ENCODE measurements at regions not wholly inside any gene's neighbourhood (a gene's known extent, or its start where the extent isn't known, plus 50 kb on each side); places are given as distances from the start of the nearest gene placed in this dataset.

DNA sequence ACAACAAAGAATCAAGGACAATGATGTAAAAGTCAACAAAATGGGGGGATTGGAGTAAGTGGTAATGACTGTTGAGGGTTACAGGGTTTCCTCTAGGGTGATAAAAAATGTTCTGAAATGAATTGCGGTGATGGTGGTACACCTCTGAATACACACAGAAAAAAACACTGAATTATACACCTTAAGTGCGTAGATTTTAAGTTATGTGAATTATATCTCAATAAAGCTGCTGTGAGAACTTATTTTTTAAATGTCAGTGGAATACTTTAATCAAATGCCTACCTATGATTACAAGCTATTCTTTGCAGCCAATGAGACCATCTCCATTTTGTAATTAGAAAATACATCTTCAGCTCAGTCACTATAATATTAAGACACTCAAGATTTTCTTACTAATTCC lies 53.5 kb downstream of the ZNF608 start:
- CTCF ChIA-PET: no interaction called here
- Mint-ChIP-seq H3K36me3 (no peaks in the 10 kb centered on the region), H3K4me3 (no peak overlapping the region), H3K9me3 (ENCODE audit: low read depth) (peaks cover 8% of the 10 kb centered on the region), H3K27ac (no peak overlapping the region), H3K4me1 (no peaks in the 10 kb centered on the region), H3K27me3 (no peaks in the 10 kb centered on the region)
- ATAC-seq (no peak), DNase-seq (no peak)

DNA sequence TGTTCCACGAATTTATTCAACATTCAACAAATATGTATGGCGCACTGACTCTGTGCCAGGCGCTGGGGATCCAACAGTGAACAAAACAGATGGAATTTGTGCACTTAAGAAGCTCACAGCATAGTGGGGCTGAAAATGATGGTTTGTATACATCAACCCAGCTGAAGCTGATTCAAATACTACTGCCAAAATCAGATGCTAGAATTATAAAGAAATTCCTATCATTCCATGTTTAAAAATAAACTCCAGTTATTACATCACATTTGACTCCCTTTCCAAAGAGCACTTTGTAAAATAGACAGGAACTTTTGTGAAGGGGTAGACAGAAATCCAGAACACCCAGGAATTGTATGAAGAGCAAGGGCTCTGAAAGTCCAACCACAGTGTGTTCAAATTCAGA lies 54.1 kb downstream of the ZNF608 start:
- Mint-ChIP-seq H3K9me3 (ENCODE audit: low read depth) (peaks cover 8% of the 10 kb centered on the region), H3K4me1 (no peaks in the 10 kb centered on the region), H3K27ac (no peak overlapping the region), H3K4me3 (no peak overlapping the region), H3K27me3 (no peaks in the 10 kb centered on the region), H3K36me3 (no peaks in the 10 kb centered on the region)
- DNase-seq (no peak), ATAC-seq (no peak)
- CTCF ChIA-PET: no interaction called here

DNA sequence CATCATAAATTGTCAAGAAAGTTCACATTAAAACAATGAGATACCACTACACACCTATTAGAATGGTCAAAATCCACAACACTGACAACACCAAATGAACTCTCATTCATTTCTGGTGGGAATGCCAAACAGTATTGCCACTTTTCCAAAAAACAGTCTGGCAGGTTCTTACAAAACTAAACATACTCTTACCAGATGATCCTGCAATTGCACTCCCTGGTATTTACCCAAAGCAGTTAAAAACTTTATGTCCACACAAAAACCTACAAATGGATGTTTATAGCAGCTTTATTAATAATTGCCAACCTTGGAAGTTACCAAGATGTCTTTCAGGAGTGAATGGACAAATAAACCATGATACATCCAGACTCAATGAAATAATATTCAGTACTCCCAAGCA lies 56.8 kb downstream of the ZNF608 start:
- Mint-ChIP-seq H3K4me1 (no peaks in the 10 kb centered on the region), H3K36me3 (no peaks in the 10 kb centered on the region), H3K27me3 (no peaks in the 10 kb centered on the region), H3K27ac (no peak overlapping the region), H3K9me3 (ENCODE audit: low read depth) (peaks cover 6% of the 10 kb centered on the region), H3K4me3 (no peak overlapping the region)
- DNase-seq (no peak), ATAC-seq (no peak)
- CTCF ChIA-PET: no interaction called here

DNA sequence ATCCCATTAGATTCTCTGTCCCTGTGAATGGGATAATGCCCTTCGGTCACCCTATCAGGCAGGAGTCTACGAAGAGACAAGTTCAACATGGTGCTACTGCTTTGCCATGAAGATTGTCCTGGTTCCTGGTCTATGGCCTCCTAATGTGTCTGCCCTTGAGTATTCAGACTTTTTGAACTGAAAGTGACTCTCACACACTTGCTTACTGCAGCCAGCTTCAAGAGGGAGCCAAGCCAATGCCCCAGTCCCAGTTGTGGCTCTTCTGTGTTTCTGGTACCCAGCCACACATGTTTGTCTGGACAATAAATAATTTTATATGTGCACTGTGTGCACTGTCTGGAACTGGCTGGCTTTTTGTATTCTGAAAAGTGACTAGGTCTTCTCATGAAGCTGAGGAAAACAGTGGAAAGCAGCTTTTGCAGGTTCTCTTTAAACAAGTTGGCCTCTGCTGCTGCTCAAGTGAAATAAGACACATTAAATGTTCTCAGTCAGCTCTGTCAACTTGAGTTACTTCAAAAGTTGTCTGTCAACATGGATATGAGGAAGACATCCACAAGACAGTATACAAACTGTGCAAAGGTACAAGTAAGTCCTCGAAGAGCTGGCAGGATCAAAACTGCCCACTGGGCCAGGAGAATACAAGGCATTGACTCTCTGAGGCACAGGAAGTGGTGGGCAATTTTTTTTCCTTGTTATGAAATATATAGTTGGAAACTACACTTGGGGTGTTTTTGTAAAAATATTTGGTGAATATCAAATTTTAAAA lies 60.0 kb downstream of the ZNF608 start:
- Mint-ChIP-seq H3K4me3 (no peak overlapping the region), H3K36me3 (no peaks in the 10 kb centered on the region), H3K27ac (no peak overlapping the region), H3K9me3 (ENCODE audit: low read depth) (peaks cover 3% of the 10 kb centered on the region), H3K4me1 (no peaks in the 10 kb centered on the region), H3K27me3 (no peaks in the 10 kb centered on the region)
- ATAC-seq (no peak), DNase-seq (no peak)
- CTCF ChIA-PET: no interaction called here

DNA sequence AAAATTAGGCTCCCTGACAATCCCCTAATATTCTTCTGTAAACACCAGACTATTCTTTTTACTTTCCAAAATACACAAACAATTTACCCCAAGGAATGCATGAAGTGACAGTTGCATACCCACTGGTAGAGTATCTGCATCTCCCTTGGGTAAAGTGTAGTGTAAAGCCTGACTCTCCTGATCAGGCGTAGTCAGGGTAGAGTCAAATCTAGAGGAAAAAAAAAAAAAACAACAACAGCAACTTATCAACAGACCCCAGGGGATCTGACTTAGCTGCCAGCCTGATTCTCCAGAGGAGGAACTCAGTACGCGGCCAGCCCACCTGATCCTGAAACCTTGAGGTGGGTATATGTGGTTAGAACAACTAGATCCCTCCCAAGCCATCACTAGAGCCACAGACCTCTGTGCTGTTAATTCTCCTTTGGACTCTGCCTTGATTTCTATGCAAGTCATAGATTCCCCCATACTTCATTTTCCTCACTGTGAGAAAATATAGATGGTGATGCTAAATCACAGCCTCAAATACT lies 61.0 kb downstream of the ZNF608 start:
- DNase-seq: no peak
- H3K36me3 Mint-ChIP-seq: no peaks in the 10 kb centered on the region
- no peak for ATAC-seq
- CTCF ChIA-PET: no interaction called here
- H3K4me3 Mint-ChIP-seq: no peak overlapping the region
- H3K27me3 Mint-ChIP-seq: no peaks in the 10 kb centered on the region
- peaks cover 3% of the 10 kb centered on the region for H3K9me3 Mint-ChIP-seq (ENCODE audit: low read depth)
- H3K4me1 Mint-ChIP-seq: no peaks in the 10 kb centered on the region
- H3K27ac Mint-ChIP-seq: no peak overlapping the region

DNA sequence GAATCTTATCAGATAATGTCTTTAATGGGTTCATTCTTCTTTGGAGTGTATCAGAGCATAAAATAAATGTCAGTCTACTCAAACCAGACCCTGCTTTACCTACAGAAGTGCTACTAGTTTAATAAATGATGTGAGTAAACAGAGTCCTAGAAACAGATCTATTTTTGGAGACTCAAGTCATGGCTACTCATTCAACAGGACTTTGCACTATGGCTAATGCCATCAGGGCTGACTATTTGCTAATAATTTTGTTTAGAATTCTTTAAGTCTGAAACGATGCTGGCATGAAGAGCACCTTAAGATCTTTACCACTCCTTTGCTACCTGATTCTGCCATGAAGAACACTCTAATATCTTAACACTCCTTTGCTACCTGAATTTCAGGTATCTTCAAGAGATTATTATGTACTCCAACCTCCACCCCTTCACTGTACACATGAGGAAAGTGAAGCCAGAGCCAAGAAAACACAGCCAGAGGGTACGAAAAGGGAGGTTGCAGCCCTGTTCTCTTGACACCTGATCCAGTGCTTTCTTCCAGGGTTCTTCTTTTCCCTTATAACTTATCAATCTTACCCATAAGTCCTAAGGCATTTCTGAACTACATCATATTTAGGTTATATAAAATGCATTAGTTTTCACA lies 62.4 kb downstream of the ZNF608 start:
- CTCF ChIA-PET: no interaction called here
- no peaks in the 10 kb centered on the region for H3K9me3 Mint-ChIP-seq (ENCODE audit: low read depth)
- no peak for DNase-seq

DNA sequence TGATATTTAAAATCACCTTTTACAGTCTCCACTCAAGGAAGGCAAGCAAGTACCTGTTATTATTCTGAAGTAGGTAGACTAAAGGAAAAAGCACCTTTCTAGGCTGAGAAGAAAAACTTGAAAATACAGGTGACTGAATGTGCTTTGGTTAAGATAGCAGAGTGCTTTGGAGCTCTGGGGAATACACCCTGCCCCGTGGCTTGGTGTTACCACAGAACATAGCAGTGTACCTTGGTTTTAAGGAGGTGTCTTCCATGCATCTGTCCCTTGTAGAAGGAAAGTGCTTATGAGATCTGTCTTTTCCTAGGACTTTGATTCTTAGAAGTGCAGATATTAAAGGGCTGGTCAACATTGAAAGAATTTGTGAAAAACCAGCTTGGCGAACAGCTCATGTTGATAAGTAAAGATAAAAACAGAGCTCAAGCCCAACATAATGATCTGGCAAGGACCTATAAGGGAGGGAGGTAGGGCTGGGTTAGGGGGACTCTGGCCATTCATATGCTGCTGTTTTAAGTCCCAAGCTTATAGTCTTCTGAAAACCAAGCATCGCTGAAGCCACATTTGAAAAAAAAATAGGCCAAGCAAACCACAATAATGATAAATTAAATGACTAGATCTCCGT lies 66.8 kb downstream of the ZNF608 start:
- no peak overlapping the region for H3K27ac Mint-ChIP-seq

More for the DNA sequence above, 62.4 kb downstream of the ZNF608 start:
- no peaks in the 10 kb centered on the region for H3K36me3 Mint-ChIP-seq
- H3K27me3 Mint-ChIP-seq: no peaks in the 10 kb centered on the region
- H3K4me1 Mint-ChIP-seq: no peaks in the 10 kb centered on the region
- no peak for ATAC-seq
- no peak overlapping the region for H3K27ac Mint-ChIP-seq
- H3K4me3 Mint-ChIP-seq: no peak overlapping the region

DNA sequence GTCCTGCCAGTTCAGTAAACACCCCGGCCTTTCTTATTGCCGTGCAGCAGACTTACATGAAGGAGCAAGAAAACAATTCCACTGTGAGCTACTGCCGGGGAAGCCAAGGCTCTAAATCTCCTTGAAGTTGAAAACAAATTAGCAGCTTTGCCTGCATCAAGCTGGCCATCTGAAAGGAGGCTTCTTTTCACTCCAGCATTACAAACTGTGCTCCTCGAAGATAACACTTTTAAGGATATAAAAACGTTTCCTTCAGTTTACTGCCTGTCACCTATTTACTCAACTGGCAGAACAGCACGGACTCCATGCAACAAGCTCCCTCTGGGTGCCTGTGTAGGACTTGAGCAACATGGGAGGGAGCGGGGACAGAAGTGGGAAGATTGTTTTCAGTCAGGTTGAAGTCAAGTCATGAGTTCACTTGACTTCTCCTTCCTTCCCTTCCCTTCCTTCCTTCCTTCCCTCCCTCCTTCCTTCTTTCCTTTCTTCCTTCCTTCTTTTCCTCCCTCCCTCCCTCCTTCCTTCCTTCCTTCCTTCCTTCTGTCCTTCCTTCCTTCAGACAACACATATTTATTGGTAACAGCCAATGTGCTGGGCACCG lies 67.4 kb downstream of the ZNF608 start:
- no peak overlapping the region for H3K4me3 Mint-ChIP-seq
- no peaks in the 10 kb centered on the region for H3K36me3 Mint-ChIP-seq
- H3K27me3 Mint-ChIP-seq: no peaks in the 10 kb centered on the region

More for the DNA sequence above, 66.8 kb downstream of the ZNF608 start:
- Mint-ChIP-seq H3K4me3 (no peak overlapping the region), H3K27me3 (no peaks in the 10 kb centered on the region), H3K9me3 (ENCODE audit: low read depth) (no peaks in the 10 kb centered on the region), H3K36me3 (no peaks in the 10 kb centered on the region), H3K4me1 (no peaks in the 10 kb centered on the region)
- no peak for DNase-seq
- ATAC-seq: no peak
- CTCF ChIA-PET: no interaction called here

DNA sequence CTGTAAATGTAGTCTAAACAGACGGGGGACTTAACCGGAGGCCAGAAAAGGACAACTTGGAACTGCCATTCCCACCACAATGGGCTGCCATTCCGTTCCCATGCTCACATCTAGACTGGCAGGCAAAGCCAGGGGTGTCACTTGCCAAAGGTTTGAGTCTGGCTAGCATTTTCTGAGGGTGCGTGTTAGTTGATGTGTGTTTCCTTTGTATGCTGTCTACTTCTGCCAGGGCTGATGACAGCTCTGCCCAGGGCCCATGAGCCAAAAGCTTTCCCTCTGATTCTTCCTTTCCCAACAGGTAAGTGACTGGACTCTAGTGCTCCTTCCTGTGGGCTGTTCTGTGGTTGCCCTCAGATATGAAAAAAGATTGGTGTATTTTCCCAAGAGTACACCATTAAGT lies 68.0 kb downstream of the ZNF608 start:
- no peak for ATAC-seq
- no peaks in the 10 kb centered on the region for H3K9me3 Mint-ChIP-seq (ENCODE audit: low read depth)
- H3K36me3 Mint-ChIP-seq: no peaks in the 10 kb centered on the region

More for the DNA sequence above, 67.4 kb downstream of the ZNF608 start:
- Mint-ChIP-seq H3K27ac (no peak overlapping the region), H3K9me3 (ENCODE audit: low read depth) (no peaks in the 10 kb centered on the region), H3K4me1 (no peaks in the 10 kb centered on the region)
- ATAC-seq (no peak), DNase-seq (no peak)
- CTCF ChIA-PET: no interaction called here

DNA sequence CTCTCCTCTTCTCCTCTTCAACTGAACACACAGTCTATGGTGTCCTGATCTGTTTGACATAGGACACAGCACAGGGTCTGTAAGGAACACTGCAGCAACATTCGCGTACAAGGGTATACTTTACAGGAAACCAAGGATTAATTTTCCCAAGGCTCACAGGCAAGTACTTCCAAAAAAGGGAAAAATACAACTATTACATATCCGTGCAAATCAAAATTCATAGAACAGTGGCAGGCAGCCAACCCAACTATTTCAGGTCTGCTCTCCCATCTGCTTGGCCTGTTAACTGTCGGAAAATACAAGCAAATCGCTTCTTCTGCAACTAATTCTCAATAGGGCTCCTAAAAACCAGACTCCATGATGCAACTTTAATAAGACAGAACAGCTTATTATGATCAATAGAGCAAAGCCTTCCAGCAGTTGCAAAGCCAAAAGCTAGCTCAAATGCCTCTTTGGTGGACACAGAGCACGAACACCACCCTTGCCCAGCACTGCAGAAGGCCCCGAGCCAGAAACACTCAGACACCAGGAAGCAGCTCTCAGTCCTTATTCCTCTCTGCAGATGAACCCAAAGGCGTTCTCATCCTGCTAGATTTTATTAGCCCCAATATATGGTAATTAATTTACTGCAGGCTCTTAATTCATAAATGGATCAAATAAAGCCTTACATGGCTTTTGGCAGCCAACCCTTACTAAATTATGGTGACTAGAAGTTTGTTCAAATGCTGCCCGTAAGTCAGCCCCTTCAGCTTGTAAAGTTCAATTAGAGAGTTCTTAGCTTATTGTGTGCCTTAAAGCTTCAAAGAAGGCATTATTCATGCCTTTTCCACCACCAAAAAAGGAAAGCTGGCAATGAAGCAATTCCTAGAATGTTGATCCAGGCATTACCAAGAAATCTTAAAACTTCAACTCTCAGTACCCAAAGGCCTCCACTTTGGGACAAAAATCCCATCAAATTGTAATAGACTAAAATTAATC lies 68.8 kb downstream of the ZNF608 start:
- H3K4me3 Mint-ChIP-seq: no peak overlapping the region
- DNase-seq (no peak), ATAC-seq (no peak)
- CTCF ChIA-PET: no interaction called here
- H3K36me3 Mint-ChIP-seq: no peaks in the 10 kb centered on the region
- no peaks in the 10 kb centered on the region for H3K27me3 Mint-ChIP-seq
- H3K27ac Mint-ChIP-seq: no peak overlapping the region
- H3K9me3 Mint-ChIP-seq (ENCODE audit: low read depth): no peaks in the 10 kb centered on the region
- no peaks in the 10 kb centered on the region for H3K4me1 Mint-ChIP-seq

More for the DNA sequence above, 68.0 kb downstream of the ZNF608 start:
- DNase-seq: no peak
- Mint-ChIP-seq H3K4me3 (no peak overlapping the region), H3K4me1 (no peaks in the 10 kb centered on the region), H3K27ac (no peak overlapping the region), H3K27me3 (no peaks in the 10 kb centered on the region)
- CTCF ChIA-PET: no interaction called here

DNA sequence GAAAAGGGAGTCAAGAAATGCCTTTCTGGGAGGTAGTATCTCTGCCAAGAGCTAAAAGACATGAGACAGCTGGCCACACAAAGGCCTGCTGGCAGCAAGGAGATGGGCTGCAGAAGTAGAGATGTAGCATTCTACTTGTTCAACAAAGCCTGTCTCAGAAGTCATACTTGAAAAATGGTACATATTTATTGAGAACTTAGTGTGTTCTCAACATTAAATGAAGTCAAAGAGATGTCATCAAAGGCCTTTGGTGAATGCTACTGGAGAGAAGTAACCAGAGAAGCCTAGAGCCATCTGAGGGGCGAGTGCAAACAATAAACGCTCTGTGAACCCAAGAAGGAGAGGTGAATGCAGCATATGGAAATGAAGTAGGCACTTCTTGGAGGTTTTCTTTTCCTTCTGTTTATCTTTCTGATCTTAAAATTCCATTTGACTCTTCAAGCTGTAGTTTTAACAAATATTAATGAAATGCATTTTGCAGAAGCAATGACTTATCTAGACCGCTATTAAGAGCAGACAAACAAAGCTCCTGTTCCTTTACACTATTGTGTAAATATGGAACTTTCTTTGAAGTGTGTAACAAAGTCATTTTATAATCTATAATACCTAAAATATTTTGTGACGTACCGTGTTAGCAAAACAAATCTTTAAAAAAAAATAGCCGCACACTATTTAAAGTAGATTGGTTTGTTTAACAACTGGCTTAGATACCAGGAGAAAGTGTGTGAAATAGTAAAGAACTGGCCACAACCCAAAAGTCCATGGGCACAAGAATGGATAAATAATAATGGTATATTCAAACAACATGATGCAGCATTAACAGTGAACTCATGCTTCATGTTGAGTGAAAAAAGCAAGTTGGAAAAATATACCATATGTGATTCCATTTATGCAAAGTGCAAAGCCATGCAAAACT lies 70.2 kb downstream of the ZNF608 start:
- CTCF ChIA-PET: no interaction called here
- Mint-ChIP-seq H3K4me1 (no peaks in the 10 kb centered on the region), H3K27me3 (no peaks in the 10 kb centered on the region), H3K9me3 (ENCODE audit: low read depth) (no peaks in the 10 kb centered on the region), H3K27ac (no peak overlapping the region), H3K4me3 (no peak overlapping the region), H3K36me3 (no peaks in the 10 kb centered on the region)
- DNase-seq: no peak
- ATAC-seq: no peak

DNA sequence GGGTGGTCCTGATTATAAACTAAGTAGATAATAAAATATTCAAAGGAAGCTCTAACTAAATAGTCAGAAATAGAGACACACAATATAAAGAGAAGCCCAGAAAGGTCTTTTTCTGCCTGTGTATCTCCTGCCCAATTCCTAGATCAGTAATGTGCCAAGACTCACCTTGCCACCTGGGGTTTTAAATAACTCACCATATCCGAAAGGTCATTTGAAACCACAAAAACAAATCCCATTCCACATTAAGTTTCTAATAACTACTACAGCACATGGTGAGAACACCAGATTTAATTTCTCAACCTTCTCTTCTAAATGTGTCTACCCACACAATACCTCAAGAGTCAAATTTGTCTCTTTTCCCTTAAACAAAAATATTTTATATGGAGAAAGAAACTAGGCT lies 75.2 kb downstream of the ZNF608 start:
- H3K27ac Mint-ChIP-seq: no peak overlapping the region
- CTCF ChIA-PET: no interaction called here
- no peak overlapping the region for H3K4me3 Mint-ChIP-seq
- H3K4me1 Mint-ChIP-seq: no peaks in the 10 kb centered on the region
- no peaks in the 10 kb centered on the region for H3K9me3 Mint-ChIP-seq (ENCODE audit: low read depth)
- ATAC-seq (no peak), DNase-seq (no peak)
- no peaks in the 10 kb centered on the region for H3K27me3 Mint-ChIP-seq
- H3K36me3 Mint-ChIP-seq: no peaks in the 10 kb centered on the region
